ENCODE measurements at regions not wholly inside any gene's neighbourhood (a gene's known extent, or its start where the extent isn't known, plus 50 kb on each side); places are given as distances from the start of the nearest gene placed in this dataset.
"Not testable (repeated sequence)": the region's sequence is repeated elsewhere in the genome, so short reads cannot be mapped to it uniquely, and the experiment has no call there.

- not testable (repeated sequence) for TF ChIP-seq CTCF, POLR2A (IDR thresholded peaks at IDR 0.05)
Measured at GRCh38 chr21:6091335-6092027, 4429.9 kb upstream of the TPTE start.
